NCI-H524 treated with DMSO at 0.1 percent for 48 hours (cell line): ENCODE measurements at regions not wholly inside any gene's neighbourhood (a gene's known extent, or its start where the extent isn't known, plus 50 kb on each side); places are given as distances from the start of the nearest gene placed in this dataset.

Experiments
- DNase-seq: peaks from one replicate; lab custom pipeline; 2025; lab: John Stamatoyannopoulos, UW

GRCh38 chr12:58190618-58191017 lies 249.3 kb downstream of the ATP23 start:
- DNase-seq: no peak

DNA sequence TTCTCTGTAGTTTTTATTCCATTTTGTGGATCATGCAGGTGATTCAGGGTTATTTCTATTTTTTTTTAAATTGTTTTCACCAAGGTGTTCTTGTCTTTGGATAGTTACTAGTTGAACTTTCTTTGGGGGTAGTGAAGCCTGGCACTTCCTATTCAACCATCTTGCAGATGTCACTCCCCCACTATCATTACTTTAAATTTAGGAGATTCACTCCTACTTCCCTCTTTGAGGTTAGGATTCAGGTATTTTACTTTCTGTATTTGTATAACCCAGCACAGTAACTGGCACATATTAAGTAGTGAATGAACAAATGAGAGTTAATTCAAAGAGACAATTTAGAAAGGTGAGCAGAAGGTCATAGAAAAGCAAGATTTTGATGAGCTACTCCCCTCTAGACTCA lies 255.6 kb downstream of the ATP23 start:
- DNase-seq: no peak

DNA sequence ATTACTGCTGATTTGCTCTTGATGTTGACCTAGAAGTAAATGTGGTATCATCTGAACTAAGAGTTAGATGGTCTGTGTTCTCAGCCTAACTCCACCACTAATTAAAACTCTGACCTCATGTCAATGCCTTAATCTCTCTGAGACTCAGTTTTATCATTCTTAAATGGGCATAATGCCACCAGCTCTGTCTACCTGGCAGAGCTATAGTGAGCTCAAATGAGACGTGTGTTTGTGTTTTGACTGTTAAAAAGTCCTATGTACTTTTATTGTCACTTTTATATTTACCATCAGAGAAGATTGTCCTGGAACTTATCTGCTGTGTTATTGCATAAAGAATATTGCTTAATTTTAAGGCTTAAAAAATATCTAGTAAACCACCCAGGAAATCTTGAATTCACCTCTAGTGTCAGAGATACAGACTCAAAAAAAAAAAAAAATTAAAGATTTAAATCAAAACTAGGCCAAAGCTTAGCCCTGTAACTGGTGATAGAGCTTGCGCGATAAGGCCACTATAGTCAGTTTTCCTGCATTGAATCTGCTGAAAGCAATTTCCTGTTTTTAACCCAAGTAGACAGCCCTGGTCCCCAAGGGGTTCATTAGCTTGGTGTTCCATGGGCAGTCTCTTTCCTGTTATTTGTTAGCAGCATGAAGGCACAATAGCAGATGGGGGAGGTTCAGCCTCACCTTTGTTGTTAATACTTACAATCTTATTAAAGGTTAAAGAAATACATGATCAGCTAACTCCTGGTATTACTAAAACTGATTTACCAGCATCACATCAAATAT lies 261.8 kb downstream of the ATP23 start:
- DNase-seq: no peak

GRCh38 chr12:58204071-58204470 lies 262.7 kb downstream of the ATP23 start:
- no peak for DNase-seq

- peak; percentile 61 for DNase-seq
Observed at GRCh38 chr12:58206876-58207275, 265.5 kb downstream of the ATP23 start.

- no peak for DNase-seq
Observed at GRCh38 chr12:58211211-58211610, 269.8 kb downstream of the ATP23 start.

DNA sequence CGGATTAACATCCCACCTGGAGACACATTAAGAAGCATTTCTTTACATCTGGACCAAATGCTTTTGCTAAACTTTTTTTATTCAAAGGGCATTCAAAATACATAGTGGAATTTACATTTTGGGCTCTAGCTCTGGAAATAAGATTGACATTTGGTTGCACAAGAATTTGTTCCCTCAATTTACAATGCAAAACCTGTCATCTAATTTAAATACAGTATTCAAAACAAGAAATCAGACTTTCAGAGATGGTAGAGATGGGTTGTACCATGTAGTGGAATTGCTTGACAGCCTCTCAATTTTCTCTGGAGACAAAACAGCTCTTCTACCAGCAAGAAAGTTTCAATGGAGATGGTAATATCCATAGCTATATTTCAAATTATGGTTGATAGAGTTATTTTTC lies 275.8 kb downstream of the ATP23 start:
- DNase-seq: no peak

DNA sequence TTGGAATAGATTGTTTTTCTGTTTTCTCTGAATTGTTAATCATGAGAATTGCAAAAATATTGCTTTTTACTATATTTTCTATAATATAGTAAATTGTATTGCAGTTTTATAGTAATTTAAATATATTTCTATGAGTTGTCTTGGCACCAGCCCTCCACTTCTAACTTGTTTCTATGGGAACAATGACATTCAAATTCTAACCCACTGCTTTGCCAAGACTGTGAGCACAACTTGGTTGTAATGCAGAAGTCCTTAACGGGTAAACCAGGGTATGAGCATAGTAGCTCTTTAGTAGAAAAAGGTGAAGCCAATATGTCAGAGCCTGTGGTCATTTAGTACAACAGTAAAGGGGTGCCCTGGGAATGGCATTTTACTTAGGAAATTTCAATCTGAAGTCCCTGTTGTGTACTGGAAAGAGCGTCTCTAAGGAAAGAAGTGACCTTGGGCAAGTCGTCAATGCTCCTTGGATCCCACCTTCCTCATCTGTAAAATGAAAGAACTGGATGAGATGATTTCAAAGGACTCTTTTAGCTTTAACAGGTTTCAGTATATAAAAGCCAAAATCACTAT lies 283.3 kb downstream of the ATP23 start:
- no peak for DNase-seq

- DNase-seq: no peak
Observed at GRCh38 chr12:58225203-58225877, 284.0 kb downstream of the ATP23 start.

DNA sequence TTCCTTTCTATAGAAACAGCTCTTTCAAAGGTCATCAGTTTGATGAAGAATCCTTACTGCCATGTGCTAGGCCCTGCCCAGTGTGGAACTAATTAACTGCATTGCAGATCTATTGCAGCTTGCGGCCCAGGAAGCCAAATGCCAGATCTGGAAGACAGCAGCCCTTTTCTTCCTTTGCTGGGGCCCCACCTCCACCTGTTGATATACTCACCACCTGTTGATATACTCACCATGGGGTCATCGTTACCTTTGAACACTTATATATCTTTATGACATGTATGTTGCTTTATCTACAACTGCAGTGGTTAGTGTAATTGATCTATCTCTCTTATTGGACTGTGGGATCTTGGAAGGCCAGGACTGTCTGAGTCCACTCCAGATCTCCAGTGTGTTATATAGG lies 292.5 kb downstream of the ATP23 start:
- no peak for DNase-seq

DNA sequence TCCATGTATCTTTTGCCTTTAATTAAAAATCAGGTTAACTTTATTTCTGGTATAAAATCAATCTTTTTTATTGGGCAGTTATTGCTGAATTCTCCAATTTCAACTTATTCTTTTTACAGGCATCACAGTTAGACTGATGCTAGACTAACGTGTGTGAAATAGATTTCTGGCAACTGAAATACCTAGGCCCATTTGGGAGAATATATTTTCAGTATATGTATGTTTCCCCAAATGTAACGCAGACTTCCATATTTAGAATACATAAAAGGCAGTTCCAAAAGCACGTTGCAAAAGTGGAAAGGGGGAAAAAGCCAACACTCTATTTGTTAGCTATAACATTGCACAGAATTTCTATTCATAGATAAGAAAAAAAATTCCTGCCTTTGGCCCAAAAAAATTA lies 297.0 kb downstream of the ATP23 start:
- DNase-seq: no peak

- DNase-seq: no peak
Observed at GRCh38 chr12:58241099-58241498, 299.7 kb downstream of the ATP23 start.

- no peak for DNase-seq
Observed at GRCh38 chr12:58242796-58243630, 301.6 kb downstream of the ATP23 start.

DNA sequence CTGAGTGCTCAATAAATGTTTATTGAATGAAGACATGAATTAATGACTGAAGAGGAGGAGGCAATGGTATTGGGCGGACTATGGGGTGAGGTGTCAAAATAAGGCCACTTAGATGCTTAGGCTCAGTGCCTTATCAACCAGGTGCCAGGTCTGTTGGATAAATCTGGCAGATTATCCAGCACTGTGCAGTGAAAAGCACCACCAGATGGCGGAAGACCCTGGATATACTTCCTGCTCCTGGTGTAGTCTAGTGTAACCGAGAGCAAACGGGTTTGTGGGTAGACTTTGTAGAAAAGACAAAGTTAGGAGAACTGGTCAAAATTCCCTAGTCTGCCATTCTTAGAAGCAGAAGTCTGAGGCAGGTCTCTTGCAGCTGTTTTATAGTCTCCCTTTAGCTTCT lies 306.3 kb downstream of the ATP23 start:
- peak; percentile 3 for DNase-seq

DNA sequence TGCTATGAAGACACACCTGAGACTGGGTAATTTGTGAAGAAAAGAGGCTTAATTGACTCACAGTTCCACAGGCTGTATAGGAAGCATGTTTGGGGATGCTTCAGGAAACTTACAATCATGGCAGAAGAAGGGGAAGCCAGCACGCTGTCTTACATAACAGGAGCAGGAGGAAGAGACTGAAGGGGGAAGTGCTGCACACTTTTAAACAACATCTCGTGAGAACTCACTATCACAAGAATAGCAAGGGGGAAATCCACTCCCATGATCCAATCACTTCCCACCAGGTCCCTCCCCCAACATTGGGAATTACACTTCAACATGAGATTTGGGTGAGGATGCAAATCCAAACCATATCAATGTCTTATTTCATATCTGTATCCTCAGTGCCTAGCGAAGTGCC lies 307.2 kb downstream of the ATP23 start:
- no peak for DNase-seq

DNA sequence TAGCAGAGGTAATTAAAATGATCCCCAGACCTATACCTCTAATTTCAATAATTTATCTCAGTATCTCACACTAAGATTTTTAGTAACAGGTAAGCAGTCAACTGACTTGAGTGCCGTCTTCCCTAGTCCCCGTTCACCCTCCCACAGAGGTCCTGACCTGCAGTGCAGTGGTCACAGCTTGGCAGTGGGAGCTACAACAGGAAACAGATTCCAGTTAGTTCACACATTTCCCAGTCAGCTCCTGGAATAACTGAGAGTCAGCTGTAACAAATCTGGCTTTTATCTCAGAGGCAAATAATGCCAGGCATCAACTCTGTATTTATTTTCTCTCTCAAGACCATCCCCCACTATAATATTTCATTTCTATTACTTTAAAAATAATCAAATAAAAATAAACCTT lies 308.2 kb downstream of the ATP23 start:
- no peak for DNase-seq

GRCh38 chr12:58250077-58250476 lies 308.7 kb downstream of the ATP23 start:
- no peak for DNase-seq

GRCh38 chr12:58252914-58253313 lies 311.5 kb downstream of the ATP23 start:
- peak; percentile 26 for DNase-seq

DNA sequence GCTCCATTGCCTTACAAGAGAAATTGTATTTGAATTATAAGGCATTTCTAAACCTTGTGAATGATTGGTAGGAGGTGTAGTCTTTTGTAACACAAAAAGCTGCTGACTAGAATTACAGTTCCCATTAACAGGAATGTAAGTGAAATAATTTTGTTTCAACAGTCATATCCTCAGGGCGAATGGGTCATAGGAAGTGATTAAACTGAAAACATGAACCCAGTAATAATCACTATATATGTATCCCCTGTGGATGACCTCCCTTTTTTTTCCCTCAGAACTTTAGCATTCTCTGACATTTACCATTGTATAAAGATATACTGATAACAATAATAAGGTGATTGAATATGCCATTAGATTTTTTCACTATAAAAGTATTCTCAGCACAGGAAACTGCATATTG lies 312.3 kb downstream of the ATP23 start:
- DNase-seq: no peak

DNA sequence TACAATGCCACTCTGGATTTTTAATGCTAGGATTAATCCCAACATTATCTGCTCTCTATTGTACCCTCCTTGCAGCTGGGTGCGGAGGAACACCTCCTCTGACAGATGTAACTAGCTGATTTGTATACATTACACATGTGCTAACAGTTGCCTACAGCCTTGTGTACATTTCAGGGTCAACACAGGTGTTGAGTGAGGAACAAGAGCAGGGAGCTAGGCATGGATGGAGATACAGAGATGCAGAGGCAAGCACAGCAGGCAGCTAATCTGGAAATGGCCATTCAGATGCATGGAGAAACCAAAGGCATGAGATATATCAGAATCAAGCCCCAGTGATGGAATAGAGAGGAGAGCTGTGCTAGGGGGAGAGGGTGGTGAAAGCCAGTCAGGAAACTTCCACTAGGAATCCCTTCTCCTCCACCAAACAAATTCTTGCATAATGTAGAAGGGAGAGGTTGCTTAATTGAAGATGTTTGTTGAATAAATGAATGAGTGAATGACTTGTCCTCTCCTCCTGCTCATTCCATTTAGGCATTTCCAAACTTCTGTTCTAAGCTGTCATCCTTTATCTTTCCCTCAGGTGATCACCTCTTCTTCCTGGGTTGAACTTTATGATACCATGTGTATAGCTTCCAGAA lies 313.2 kb downstream of the ATP23 start:
- no peak for DNase-seq

DNA sequence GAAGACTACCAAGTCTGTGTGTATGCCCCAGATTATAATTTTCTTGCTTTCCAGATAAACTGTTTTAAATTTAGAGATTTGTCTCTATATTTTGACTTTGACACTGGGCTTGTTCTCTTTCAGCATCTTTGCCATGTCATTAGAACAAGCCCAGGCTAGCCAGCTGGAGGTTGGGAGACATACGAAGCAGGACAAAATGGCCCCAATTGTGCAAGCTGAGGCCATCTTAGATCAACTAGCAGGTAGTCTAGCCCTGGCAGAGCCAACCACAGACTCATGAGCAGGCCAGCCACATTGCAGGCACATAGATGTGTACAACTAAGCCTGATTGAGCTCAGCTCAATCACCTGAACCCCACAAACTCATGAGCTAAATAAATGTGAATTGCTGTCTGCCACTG lies 321.4 kb downstream of the ATP23 start:
- no peak for DNase-seq

- no peak for DNase-seq
Observed at GRCh38 chr12:58263816-58264215, 322.4 kb downstream of the ATP23 start.
